ENCODE measurements at regions not wholly inside any gene's neighbourhood (a gene's known extent, or its start where the extent isn't known, plus 50 kb on each side); places are given as distances from the start of the nearest gene placed in this dataset.

GRCh38 chr5:118468085-118468484 is 520.3 kb downstream of the DTWD2 start:
- CTCF ChIA-PET = no interaction called here
- no peak overlapping the region for H3K4me3 ChIP-seq
- H3K9me3 ChIP-seq (replicated peaks; ENCODE audit: control insufficient read depth, insufficient read depth, low read length) = no peaks in the 10 kb centered on the region
- no peak overlapping the region for H3K4me2 ChIP-seq (ENCODE audit: control insufficient read depth, insufficient read depth)
- TF ChIP-seq JUND (IDR thresholded peaks at IDR 0.05; ENCODE audit: low read depth, low read length) (no peak), CBX5 (IDR thresholded peaks at IDR 0.05; ENCODE audit: low read depth) (no peak), SMAD1 (IDR thresholded peaks at IDR 0.05; ENCODE audit: low read depth, partially characterized antibody) (no peak), EED (IDR thresholded peaks at IDR 0.05; ENCODE audit: low read depth) (no peak), SREBF2 (IDR thresholded peaks at IDR 0.05; ENCODE audit: low read length) (no peak), SPI1 (IDR thresholded peaks at IDR 0.05; ENCODE audit: borderline replicate concordance, insufficient read depth, low read depth, low read length) (no peak), KLF5 (IDR thresholded peaks at IDR 0.05; ENCODE audit: partially characterized antibody) (no peak), MTA3 (IDR thresholded peaks at IDR 0.05; ENCODE audit: borderline replicate concordance, low read length) (no peak), MYC (IDR thresholded peaks at IDR 0.05; ENCODE audit: insufficient read depth, insufficient read length, insufficient replicate concordance, low read length, severe bottlenecking) (no peak), ZNF207 (IDR thresholded peaks at IDR 0.05; ENCODE audit: borderline replicate concordance) (no peak), PAX5 (IDR thresholded peaks at IDR 0.05; ENCODE audit: borderline replicate concordance, low read depth, low read length) (no peak), FOS (IDR thresholded peaks at IDR 0.05; ENCODE audit: borderline replicate concordance, extremely low read depth, insufficient read length) (no peak), TBL1XR1 (IDR thresholded peaks at IDR 0.05; ENCODE audit: low read depth, low read length) (no peak), BHLHE40 (IDR thresholded peaks at IDR 0.05; ENCODE audit: borderline replicate concordance in 1 of 2, low read depth in 2 of 2, low read length in 1 of 2) (no peak), TCF7 (IDR thresholded peaks at IDR 0.05; ENCODE audit: borderline replicate concordance) (no peak), ZSCAN29 (IDR thresholded peaks at IDR 0.05) (no peak), ZNF687 (IDR thresholded peaks at IDR 0.05) (no peak), BCL3 (IDR thresholded peaks at IDR 0.05; ENCODE audit: borderline replicate concordance, insufficient read depth, low read depth, low read length, poor library complexity, severe bottlenecking) (no peak), ZNF384 (IDR thresholded peaks at IDR 0.05; ENCODE audit: borderline replicate concordance, low read depth, low read length) (no peak)
- in situ Hi-C loops (cut with MboI) (no loop called here), intact Hi-C loops (cut with micrococcal nuclease; ENCODE audit: unreplicated experiment) (no loop called here)
- no peaks in the 10 kb centered on the region for H3K27me3 ChIP-seq (replicated peaks in 1 of 2; ENCODE audit: control insufficient read depth in 2 of 2, insufficient read depth in 2 of 2, low read length in 1 of 2)
- FAIRE-seq = no peak
- ATAC-seq = no peak
- RAD21 ChIA-PET (ENCODE audit: unreplicated experiment) = no interaction called here
- H3K36me3 ChIP-seq (ENCODE audit: control insufficient read depth in 2 of 2, insufficient read depth in 2 of 2, low read length in 1 of 2) = no peaks in the 10 kb centered on the region
- POLR2A ChIA-PET = no interaction called here
- no peak for DNase-seq (ENCODE audit: low read depth, low spot score)
- H3K9ac ChIP-seq (ENCODE audit: control insufficient read depth, insufficient read depth, low read length) = no peak overlapping the region
- no TSS peak for BruUV-seq (replicated peaks)
- SMC1A ChIA-PET (ENCODE audit: uncharacterized antibody, unreplicated experiment) = no interaction called here
- no peaks in the 10 kb centered on the region for H3K79me2 ChIP-seq (ENCODE audit: control insufficient read depth, insufficient read depth, low read length)
- no peak overlapping the region for H3K27ac ChIP-seq (ENCODE audit: control insufficient read depth, insufficient read depth)
- H2AFZ ChIP-seq (ENCODE audit: control insufficient read depth, low read depth, low read length) = no peak overlapping the region
- no peaks in the 10 kb centered on the region for H4K20me1 ChIP-seq (ENCODE audit: control insufficient read depth, insufficient read depth)
- no peaks in the 10 kb centered on the region for H3K4me1 ChIP-seq (ENCODE audit: control insufficient read depth, insufficient read depth, low read length)

Data from GM12878 (cell line).